ENCODE measurements at regions not wholly inside any gene's neighbourhood (a gene's known extent, or its start where the extent isn't known, plus 50 kb on each side); places are given as distances from the start of the nearest gene placed in this dataset.

- no peaks in the 10 kb centered on the region for H3K9me3 ChIP-seq (ENCODE audit: control insufficient read depth, low read length)
- DNase-seq = no peak
- H3K36me3 ChIP-seq (ENCODE audit: control insufficient read depth, insufficient read depth, low read length) = no peaks in the 10 kb centered on the region
- H3K27me3 ChIP-seq (replicated peaks; ENCODE audit: control insufficient read depth, insufficient read depth, low read length, poor library complexity, severe bottlenecking) = no peaks in the 10 kb centered on the region
- H3K27ac ChIP-seq (ENCODE audit: insufficient read depth, low read length, poor library complexity, severe bottlenecking) = no peak overlapping the region
- H3K4me3 ChIP-seq (ENCODE audit: insufficient read depth, low read depth, low read length, poor library complexity, severe bottlenecking) = no peak overlapping the region
- H3K4me1 ChIP-seq (ENCODE audit: control insufficient read depth, insufficient read depth, low read length, poor library complexity, severe bottlenecking) = no peaks in the 10 kb centered on the region
These were observed 95.7 kb downstream of the ELAPOR2 start for GRCh38 chr7:86963599-86964230.

GRCh38 chr7:86962623-86963022 is 96.8 kb downstream of the ELAPOR2 start:
- Histone ChIP-seq H3K9me3 (ENCODE audit: control insufficient read depth, low read length) (no peaks in the 10 kb centered on the region), H3K27ac (ENCODE audit: insufficient read depth, low read length, poor library complexity, severe bottlenecking) (no peak overlapping the region), H3K4me1 (ENCODE audit: control insufficient read depth, insufficient read depth, low read length, poor library complexity, severe bottlenecking) (no peaks in the 10 kb centered on the region), H3K27me3 (replicated peaks; ENCODE audit: control insufficient read depth, insufficient read depth, low read length, poor library complexity, severe bottlenecking) (no peaks in the 10 kb centered on the region), H3K36me3 (ENCODE audit: control insufficient read depth, insufficient read depth, low read length) (no peaks in the 10 kb centered on the region), H3K4me3 (ENCODE audit: insufficient read depth, low read depth, low read length, poor library complexity, severe bottlenecking) (no peak overlapping the region)
- no peak for DNase-seq

- Histone ChIP-seq H3K36me3 (ENCODE audit: control insufficient read depth, insufficient read depth, low read length) (no peaks in the 10 kb centered on the region), H3K9me3 (ENCODE audit: control insufficient read depth, low read length) (no peaks in the 10 kb centered on the region), H3K27ac (ENCODE audit: insufficient read depth, low read length, poor library complexity, severe bottlenecking) (no peak overlapping the region), H3K27me3 (replicated peaks; ENCODE audit: control insufficient read depth, insufficient read depth, low read length, poor library complexity, severe bottlenecking) (no peaks in the 10 kb centered on the region), H3K4me3 (ENCODE audit: insufficient read depth, low read depth, low read length, poor library complexity, severe bottlenecking) (no peak overlapping the region), H3K4me1 (ENCODE audit: control insufficient read depth, insufficient read depth, low read length, poor library complexity, severe bottlenecking) (no peaks in the 10 kb centered on the region)
- no peak for DNase-seq
These were observed 97.8 kb downstream of the ELAPOR2 start for GRCh38 chr7:86961686-86962085.

GRCh38 chr7:86958380-86958779 is 101.1 kb downstream of the ELAPOR2 start:
- no peaks in the 10 kb centered on the region for H3K27me3 ChIP-seq (replicated peaks; ENCODE audit: control insufficient read depth, insufficient read depth, low read length, poor library complexity, severe bottlenecking)
- H3K27ac ChIP-seq (ENCODE audit: insufficient read depth, low read length, poor library complexity, severe bottlenecking) = no peak overlapping the region
- H3K4me1 ChIP-seq (ENCODE audit: control insufficient read depth, insufficient read depth, low read length, poor library complexity, severe bottlenecking) = no peaks in the 10 kb centered on the region
- DNase-seq = no peak
- no peaks in the 10 kb centered on the region for H3K9me3 ChIP-seq (ENCODE audit: control insufficient read depth, low read length)
- no peak overlapping the region for H3K4me3 ChIP-seq (ENCODE audit: insufficient read depth, low read depth, low read length, poor library complexity, severe bottlenecking)
- H3K36me3 ChIP-seq (ENCODE audit: control insufficient read depth, insufficient read depth, low read length) = no peaks in the 10 kb centered on the region

- H3K4me1 ChIP-seq (ENCODE audit: control insufficient read depth, insufficient read depth, low read length, poor library complexity, severe bottlenecking) = no peaks in the 10 kb centered on the region
- H3K27me3 ChIP-seq (replicated peaks; ENCODE audit: control insufficient read depth, insufficient read depth, low read length, poor library complexity, severe bottlenecking) = no peaks in the 10 kb centered on the region
- no peak for DNase-seq
- H3K9me3 ChIP-seq (ENCODE audit: control insufficient read depth, low read length) = no peaks in the 10 kb centered on the region
- H3K27ac ChIP-seq (ENCODE audit: insufficient read depth, low read length, poor library complexity, severe bottlenecking) = no peak overlapping the region
- no peaks in the 10 kb centered on the region for H3K36me3 ChIP-seq (ENCODE audit: control insufficient read depth, insufficient read depth, low read length)
- H3K4me3 ChIP-seq (ENCODE audit: insufficient read depth, low read depth, low read length, poor library complexity, severe bottlenecking) = no peak overlapping the region
These were observed 102.9 kb downstream of the ELAPOR2 start for GRCh38 chr7:86956567-86956966.

- H3K36me3 ChIP-seq (ENCODE audit: control insufficient read depth, insufficient read depth, low read length) = no peaks in the 10 kb centered on the region
- no peak overlapping the region for H3K27ac ChIP-seq (ENCODE audit: insufficient read depth, low read length, poor library complexity, severe bottlenecking)
- no peaks in the 10 kb centered on the region for H3K27me3 ChIP-seq (replicated peaks; ENCODE audit: control insufficient read depth, insufficient read depth, low read length, poor library complexity, severe bottlenecking)
- DNase-seq = no peak
- no peak overlapping the region for H3K4me3 ChIP-seq (ENCODE audit: insufficient read depth, low read depth, low read length, poor library complexity, severe bottlenecking)
- H3K9me3 ChIP-seq (ENCODE audit: control insufficient read depth, low read length) = no peaks in the 10 kb centered on the region
- no peaks in the 10 kb centered on the region for H3K4me1 ChIP-seq (ENCODE audit: control insufficient read depth, insufficient read depth, low read length, poor library complexity, severe bottlenecking)
These were observed 103.5 kb downstream of the ELAPOR2 start for GRCh38 chr7:86955895-86956503.

- Histone ChIP-seq H3K4me3 (ENCODE audit: insufficient read depth, low read depth, low read length, poor library complexity, severe bottlenecking) (no peak overlapping the region), H3K27me3 (replicated peaks; ENCODE audit: control insufficient read depth, insufficient read depth, low read length, poor library complexity, severe bottlenecking) (no peaks in the 10 kb centered on the region), H3K4me1 (ENCODE audit: control insufficient read depth, insufficient read depth, low read length, poor library complexity, severe bottlenecking) (no peaks in the 10 kb centered on the region), H3K27ac (ENCODE audit: insufficient read depth, low read length, poor library complexity, severe bottlenecking) (no peak overlapping the region), H3K36me3 (ENCODE audit: control insufficient read depth, insufficient read depth, low read length) (no peaks in the 10 kb centered on the region), H3K9me3 (ENCODE audit: control insufficient read depth, low read length) (no peaks in the 10 kb centered on the region)
- DNase-seq = no peak
These were observed 104.5 kb downstream of the ELAPOR2 start for GRCh38 chr7:86954971-86955370.

- no peak for DNase-seq
These were observed 105.7 kb downstream of the ELAPOR2 start for GRCh38 chr7:86953653-86954336.

GRCh38 chr7:86953219-86953618 is 106.2 kb downstream of the ELAPOR2 start:
- no peak overlapping the region for H3K4me3 ChIP-seq (ENCODE audit: insufficient read depth, low read depth, low read length, poor library complexity, severe bottlenecking)
- no peaks in the 10 kb centered on the region for H3K4me1 ChIP-seq (ENCODE audit: control insufficient read depth, insufficient read depth, low read length, poor library complexity, severe bottlenecking)
- H3K36me3 ChIP-seq (ENCODE audit: control insufficient read depth, insufficient read depth, low read length) = no peaks in the 10 kb centered on the region
- no peak for DNase-seq
- no peak overlapping the region for H3K27ac ChIP-seq (ENCODE audit: insufficient read depth, low read length, poor library complexity, severe bottlenecking)
- H3K9me3 ChIP-seq (ENCODE audit: control insufficient read depth, low read length) = no peaks in the 10 kb centered on the region
- no peaks in the 10 kb centered on the region for H3K27me3 ChIP-seq (replicated peaks; ENCODE audit: control insufficient read depth, insufficient read depth, low read length, poor library complexity, severe bottlenecking)

More at GRCh38 chr7:86953653-86954336, 105.7 kb downstream of the ELAPOR2 start:
- Histone ChIP-seq H3K9me3 (ENCODE audit: control insufficient read depth, low read length) (no peaks in the 10 kb centered on the region), H3K4me1 (ENCODE audit: control insufficient read depth, insufficient read depth, low read length, poor library complexity, severe bottlenecking) (no peaks in the 10 kb centered on the region), H3K27me3 (replicated peaks; ENCODE audit: control insufficient read depth, insufficient read depth, low read length, poor library complexity, severe bottlenecking) (no peaks in the 10 kb centered on the region), H3K27ac (ENCODE audit: insufficient read depth, low read length, poor library complexity, severe bottlenecking) (no peak overlapping the region), H3K36me3 (ENCODE audit: control insufficient read depth, insufficient read depth, low read length) (no peaks in the 10 kb centered on the region), H3K4me3 (ENCODE audit: insufficient read depth, low read depth, low read length, poor library complexity, severe bottlenecking) (no peak overlapping the region)

GRCh38 chr7:86951895-86952294 is 107.6 kb downstream of the ELAPOR2 start:
- H3K9me3 ChIP-seq (ENCODE audit: control insufficient read depth, low read length) = no peaks in the 10 kb centered on the region
- no peak overlapping the region for H3K27ac ChIP-seq (ENCODE audit: insufficient read depth, low read length, poor library complexity, severe bottlenecking)
- DNase-seq = no peak
- H3K4me3 ChIP-seq (ENCODE audit: insufficient read depth, low read depth, low read length, poor library complexity, severe bottlenecking) = no peak overlapping the region
- no peaks in the 10 kb centered on the region for H3K4me1 ChIP-seq (ENCODE audit: control insufficient read depth, insufficient read depth, low read length, poor library complexity, severe bottlenecking)
- H3K27me3 ChIP-seq (replicated peaks; ENCODE audit: control insufficient read depth, insufficient read depth, low read length, poor library complexity, severe bottlenecking) = no peaks in the 10 kb centered on the region
- H3K36me3 ChIP-seq (ENCODE audit: control insufficient read depth, insufficient read depth, low read length) = no peaks in the 10 kb centered on the region

Data from effector memory CD4-positive, alpha-beta T cell (primary cell).